H1 (cell line): ENCODE measurements at regions not wholly inside any gene's neighbourhood (a gene's known extent, or its start where the extent isn't known, plus 50 kb on each side); places are given as distances from the start of the nearest gene placed in this dataset.

Source experiments
- CHD2 ChIP-seq: IDR thresholded peaks from 2 replicates; pipeline ENCODE4 v1.6.1; 2012; ENCODE audit warnings: low read length, improper control_type of control experiment

- TF ChIP-seq CHD2 = no peak
- TF ChIP-seq, all 59 proteins: peak for 0
Measured at GRCh38 chr2:19261061-19261460, 97.4 kb downstream of the OSR1 start (continued).
